ENCODE measurements at regions not wholly inside any gene's neighbourhood (a gene's known extent, or its start where the extent isn't known, plus 50 kb on each side); places are given as distances from the start of the nearest gene placed in this dataset.
"Not testable (repeated sequence)": the region's sequence is repeated elsewhere in the genome, so short reads cannot be mapped to it uniquely, and the experiment has no call there.

- DNase-seq (ENCODE audit: low read depth in 2 of 3, low spot score in 2 of 3) = peak in 1 of 3 experiments; percentile 43
Measured at GRCh38 chr6:27807441-27808241, 104.6 kb downstream of the OR2B2 start.

GRCh38 chr6:27806981-27807440 lies 105.2 kb downstream of the OR2B2 start:
- DNase-seq (ENCODE audit: low read depth in 2 of 3, low spot score in 2 of 3) = no peak

GRCh38 chr6:27805347-27805746 lies 106.8 kb downstream of the OR2B2 start:
- DNase-seq (ENCODE audit: low read depth in 2 of 3, low spot score in 2 of 3) = no peak

GRCh38 chr6:27804851-27805250 lies 107.3 kb downstream of the OR2B2 start:
- DNase-seq (ENCODE audit: low read depth in 2 of 3, low spot score in 2 of 3) = no peak

GRCh38 chr6:27800731-27801373 lies 111.3 kb downstream of the OR2B2 start:
- no peak for DNase-seq (ENCODE audit: low read depth in 2 of 3, low spot score in 2 of 3)

GRCh38 chr6:27797960-27798359 lies 114.2 kb downstream of the OR2B2 start:
- DNase-seq (ENCODE audit: low read depth in 2 of 3, low spot score in 2 of 3) = no peak

- not testable (repeated sequence) for DNase-seq (ENCODE audit: low read depth in 2 of 3, low spot score in 2 of 3)
Measured at GRCh38 chr6:27796736-27797481, 115.3 kb downstream of the OR2B2 start.

- DNase-seq (ENCODE audit: low read depth in 2 of 3, low spot score in 2 of 3) = no peak
Measured at GRCh38 chr6:27795697-27796494, 116.3 kb downstream of the OR2B2 start.

- DNase-seq (ENCODE audit: low read depth in 2 of 3, low spot score in 2 of 3) = peak in 1 of 3 experiments; percentile 15
Measured at GRCh38 chr6:27791182-27791943, 120.8 kb downstream of the OR2B2 start.

GRCh38 chr6:27788376-27788775 lies 123.8 kb downstream of the OR2B2 start:
- DNase-seq (ENCODE audit: low read depth in 2 of 3, low spot score in 2 of 3) = not testable (repeated sequence)

- no peak for DNase-seq (ENCODE audit: low read depth in 2 of 3, low spot score in 2 of 3)
Measured at GRCh38 chr6:27786048-27786447, 126.1 kb downstream of the OR2B2 start.

GRCh38 chr6:27785294-27785693 lies 126.9 kb downstream of the OR2B2 start:
- DNase-seq (ENCODE audit: low read depth in 2 of 3, low spot score in 2 of 3) = no peak

GRCh38 chr6:27782748-27783147 lies 129.4 kb downstream of the OR2B2 start:
- DNase-seq (ENCODE audit: low read depth in 2 of 3, low spot score in 2 of 3) = no peak

GRCh38 chr6:27778625-27779417 lies 133.4 kb downstream of the OR2B2 start:
- no peak for DNase-seq (ENCODE audit: low read depth in 2 of 3, low spot score in 2 of 3)

GRCh38 chr6:27777614-27778355 lies 134.4 kb downstream of the OR2B2 start:
- no peak for DNase-seq (ENCODE audit: low read depth in 2 of 3, low spot score in 2 of 3)

GRCh38 chr6:27777126-27777525 lies 135.1 kb downstream of the OR2B2 start:
- no peak for DNase-seq (ENCODE audit: low read depth in 2 of 3, low spot score in 2 of 3)

GRCh38 chr6:27776504-27776903 lies 135.7 kb downstream of the OR2B2 start:
- no peak for DNase-seq (ENCODE audit: low read depth in 2 of 3, low spot score in 2 of 3)

GRCh38 chr6:27775796-27776184 lies 136.4 kb downstream of the OR2B2 start:
- no peak for DNase-seq (ENCODE audit: low read depth in 2 of 3, low spot score in 2 of 3)

All from activated CD8-positive, alpha-beta memory T cell treated with anti-CD3 and anti-CD28 coated beads for 48 hours (primary cell).